Pancreas (tissue), 10 donors: ENCODE measurements at regions not wholly inside any gene's neighbourhood (a gene's known extent, or its start where the extent isn't known, plus 50 kb on each side); places are given as distances from the start of the nearest gene placed in this dataset.

Source experiments
- ATAC-seq, 4 donors: fragments of 200-7000 bp; cut with Tn5 transposase; one replicate each; pipeline versions ENCODE4 v1.8.0 to v1.9.1; 2020; ENCODE audit warnings: mild to moderate bottlenecking in 4 of 4, moderate library complexity in 4 of 4
- DNase-seq, 6 donors: peaks; one replicate each; pipeline ENCODE4 v3.0.0-alpha.2; 2020
- FAIRE-seq: peaks from 2 replicates; lab custom pipeline; 2012; peaks lifted over from hg19 to GRCh38; lab: Jason Lieb, UNC
- H3K27ac ChIP-seq, 4 donors: fragments of 200-600 bp; sonication (generic); 1 replicate in 3 of 4; 2 replicates in 1 of 4; pipeline versions ENCODE4 v1.5.0 to v1.8.0; 2020
- H3K27me3 ChIP-seq, 4 donors: fragments of 200-600 bp; one replicate each; pipeline ENCODE4 v1.8.0; 2021
- H3K36me3 ChIP-seq, 3 donors: fragments of 200-600 bp; sonication (generic) in 1 of 3; one replicate each; pipeline versions ENCODE4 v1.5.0 to v1.8.0; 2020 to 2021
- H3K4me1 ChIP-seq, 3 donors: fragments of 200-600 bp; one replicate each; pipeline ENCODE4 v1.8.0; 2021
- H3K4me3 ChIP-seq, 4 donors: fragments of 200-600 bp; sonication (generic) in 2 of 4; one replicate each; pipeline versions ENCODE4 v1.5.0 to v1.8.0; 2020 to 2021
- H3K9me3 ChIP-seq, 4 donors: fragments of 200-600 bp; one replicate each; pipeline ENCODE4 v1.8.0; 2021
- WGBS, 2 donors: extraction: QIAGEN DNeasy Blood & Tissue Kit; methylation state at CpG; one replicate each; pipeline ENCODE4 v1.1.7; 2013; 5-methylcytosine and 5-hydroxymethylcytosine counted together
- intact Hi-C, 3 donors: fragments of 100-400 bp; cut with DNase I; formaldehyde crosslinking; loops; one replicate each; pipeline versions ENCODE4 v1.11.1 to v1.14.2; 2022
- TF ChIP-seq, protein P1 (sequence below), 4 donors: fragments of 200-600 bp; sonication (generic) in 3 of 4; IDR thresholded peaks; one replicate each; pipeline versions ENCODE4 v1.5.0 to v1.8.0; 2021; ENCODE audit warnings: antibody characterized with exemption in 4 of 4
- donor health status: healthy with polysubstance abuse.
- donor health status: DM: no; HTN: no; CAD: no; lungs with moderate emphysema.
- donor health status: DM: no; HTN: no; CAD: no.
- donor health status: control.
- donor health status: control.
- donor health status: Bipolar disorder and iron deficiency.
- donor health status: DM: yes; HTN: yes; CAD: no.
- donor health status: DM: no; HTN: no; CAD: no.
- donor health status: DM: no; HTN: no; CAD: no.
- donor health status: DM: yes; HTN: yes; CAD: no.

DNA sequence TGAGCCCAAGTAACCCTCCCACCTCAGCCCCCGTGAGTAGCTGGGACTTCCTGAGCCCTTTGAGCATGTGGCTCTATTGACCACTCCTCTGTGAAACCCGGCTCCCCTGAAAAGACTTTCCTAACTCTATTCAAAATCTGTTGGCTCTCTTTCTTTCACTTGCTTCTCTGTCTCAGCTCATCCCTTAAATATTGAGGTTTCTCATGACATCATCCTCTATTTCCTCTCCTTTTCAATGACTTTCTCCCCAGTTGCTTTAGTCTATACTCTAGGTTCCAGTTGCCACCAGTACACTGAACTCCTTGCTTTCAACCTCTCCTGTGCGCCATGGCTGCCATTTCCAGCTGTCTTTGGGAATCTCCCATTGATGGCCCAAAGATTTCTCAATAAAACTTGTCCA lies 79.8 kb upstream of the STK17B start:
- ATAC-seq (no peak), FAIRE-seq (no peak), DNase-seq (no peak)
- Histone ChIP-seq H3K9me3 (no peaks in the 10 kb centered on the region), H3K4me3 (no peak overlapping the region), H3K4me1 (no peaks in the 10 kb centered on the region), H3K36me3 (no peaks in the 10 kb centered on the region), H3K27me3 (no peaks in the 10 kb centered on the region), H3K27ac (no peak overlapping the region)
- TF ChIP-seq, protein P1, sequence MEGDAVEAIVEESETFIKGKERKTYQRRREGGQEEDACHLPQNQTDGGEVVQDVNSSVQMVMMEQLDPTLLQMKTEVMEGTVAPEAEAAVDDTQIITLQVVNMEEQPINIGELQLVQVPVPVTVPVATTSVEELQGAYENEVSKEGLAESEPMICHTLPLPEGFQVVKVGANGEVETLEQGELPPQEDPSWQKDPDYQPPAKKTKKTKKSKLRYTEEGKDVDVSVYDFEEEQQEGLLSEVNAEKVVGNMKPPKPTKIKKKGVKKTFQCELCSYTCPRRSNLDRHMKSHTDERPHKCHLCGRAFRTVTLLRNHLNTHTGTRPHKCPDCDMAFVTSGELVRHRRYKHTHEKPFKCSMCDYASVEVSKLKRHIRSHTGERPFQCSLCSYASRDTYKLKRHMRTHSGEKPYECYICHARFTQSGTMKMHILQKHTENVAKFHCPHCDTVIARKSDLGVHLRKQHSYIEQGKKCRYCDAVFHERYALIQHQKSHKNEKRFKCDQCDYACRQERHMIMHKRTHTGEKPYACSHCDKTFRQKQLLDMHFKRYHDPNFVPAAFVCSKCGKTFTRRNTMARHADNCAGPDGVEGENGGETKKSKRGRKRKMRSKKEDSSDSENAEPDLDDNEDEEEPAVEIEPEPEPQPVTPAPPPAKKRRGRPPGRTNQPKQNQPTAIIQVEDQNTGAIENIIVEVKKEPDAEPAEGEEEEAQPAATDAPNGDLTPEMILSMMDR (IDR thresholded peaks at IDR 0.05) = no peak
- WGBS, 2 donors = 82 to 94% methylated on average over 3 of the region's 3 CpGs
- intact Hi-C loops = no loop called here

DNA sequence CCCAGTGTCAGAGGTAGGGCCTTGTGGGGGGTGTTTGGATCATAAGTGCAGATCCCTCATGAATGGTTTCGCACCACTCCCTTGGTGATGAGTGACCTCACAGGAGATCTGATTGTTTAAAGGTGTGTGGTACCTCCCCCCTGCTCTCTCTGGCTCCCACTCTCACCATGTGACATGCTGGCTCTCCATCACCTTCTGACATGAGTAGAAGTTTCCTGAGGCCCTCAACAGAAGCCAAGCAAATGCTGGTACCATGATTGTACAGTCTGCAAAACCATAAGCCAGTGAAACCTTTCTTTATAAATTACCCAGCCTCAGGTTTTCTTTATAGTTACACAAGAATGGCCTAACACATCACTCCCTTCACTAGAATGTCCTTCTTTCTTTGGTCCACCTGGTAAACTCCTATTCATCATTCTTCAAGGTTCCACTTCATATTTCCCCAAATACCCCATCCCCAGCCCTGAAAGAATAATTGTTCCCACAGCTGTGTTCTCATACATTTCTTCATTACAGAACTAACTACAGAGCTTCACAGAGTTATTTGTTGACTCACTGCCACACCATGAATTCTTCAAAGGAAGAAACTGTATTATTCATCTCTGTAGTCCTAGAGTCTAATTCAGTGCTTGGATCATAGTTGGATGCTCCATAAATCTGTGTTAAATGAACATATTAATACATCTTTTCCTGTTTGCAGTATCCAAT lies 81.2 kb upstream of the STK17B start:
- intact Hi-C loops = no loop called here
- Histone ChIP-seq H3K36me3 (no peaks in the 10 kb centered on the region), H3K4me1 (no peaks in the 10 kb centered on the region), H3K4me3 (no peak overlapping the region), H3K27me3 (no peaks in the 10 kb centered on the region), H3K9me3 (no peaks in the 10 kb centered on the region), H3K27ac (no peak overlapping the region)
- FAIRE-seq (no peak), ATAC-seq (no peak), DNase-seq (no peak)
- WGBS, 2 donors = 89 to 91% methylated on average over 1 of the region's 1 CpG
- TF ChIP-seq, protein P1 (IDR thresholded peaks at IDR 0.05) = no peak

DNA sequence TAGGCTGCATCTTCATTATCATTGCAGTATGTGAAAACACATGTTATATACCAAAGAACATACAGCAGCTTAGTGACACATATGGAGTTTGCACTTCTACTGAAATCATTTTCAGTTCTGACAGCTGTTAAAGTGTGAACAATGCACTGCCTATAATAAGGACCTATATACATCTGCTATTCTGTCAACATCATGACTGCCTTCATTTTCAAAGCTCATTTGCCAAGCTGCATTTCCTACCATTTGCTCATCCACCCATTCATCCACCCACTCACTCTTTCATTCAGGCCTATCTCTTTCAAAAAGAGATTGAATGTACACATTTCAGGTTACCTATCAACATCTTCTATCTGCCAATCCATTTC lies 81.7 kb upstream of the STK17B start:
- no peaks in the 10 kb centered on the region for H3K4me1 ChIP-seq
- no peaks in the 10 kb centered on the region for H3K27me3 ChIP-seq
- no peaks in the 10 kb centered on the region for H3K36me3 ChIP-seq
- H3K4me3 ChIP-seq = no peak overlapping the region
- FAIRE-seq (no peak), DNase-seq (no peak), ATAC-seq (no peak)
- intact Hi-C loops = no loop called here
- no peak overlapping the region for H3K27ac ChIP-seq
- TF ChIP-seq, protein P1 (IDR thresholded peaks at IDR 0.05) = no peak
- no peaks in the 10 kb centered on the region for H3K9me3 ChIP-seq

DNA sequence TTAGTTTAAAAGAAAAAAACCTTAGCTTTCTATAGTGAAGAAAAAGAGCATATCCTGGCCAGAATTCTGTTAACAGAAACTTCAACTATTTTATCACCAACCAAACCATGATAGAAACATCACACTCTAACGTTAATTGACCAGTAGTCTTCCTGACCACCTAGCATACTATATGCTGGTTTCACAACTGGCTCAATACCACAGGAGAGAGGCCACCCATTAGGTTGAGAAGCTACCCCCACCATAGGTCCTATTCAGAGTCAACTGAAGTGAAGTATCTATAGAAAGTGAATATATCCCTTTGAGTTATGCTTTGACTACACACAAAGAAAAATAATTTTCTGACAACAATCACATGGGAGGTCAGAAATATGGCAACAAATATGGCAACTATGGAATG lies 85.2 kb upstream of the STK17B start:
- Histone ChIP-seq H3K36me3 (no peaks in the 10 kb centered on the region), H3K4me3 (no peak overlapping the region), H3K27ac (no peak overlapping the region), H3K9me3 (no peaks in the 10 kb centered on the region), H3K27me3 (no peaks in the 10 kb centered on the region), H3K4me1 (no peaks in the 10 kb centered on the region)
- intact Hi-C loops = no loop called here
- WGBS, 2 donors = 39 to 76% methylated on average over 1 of the region's 1 CpG
- ATAC-seq (no peak), FAIRE-seq (no peak), DNase-seq (no peak)
- TF ChIP-seq, protein P1 (IDR thresholded peaks at IDR 0.05) = no peak

DNA sequence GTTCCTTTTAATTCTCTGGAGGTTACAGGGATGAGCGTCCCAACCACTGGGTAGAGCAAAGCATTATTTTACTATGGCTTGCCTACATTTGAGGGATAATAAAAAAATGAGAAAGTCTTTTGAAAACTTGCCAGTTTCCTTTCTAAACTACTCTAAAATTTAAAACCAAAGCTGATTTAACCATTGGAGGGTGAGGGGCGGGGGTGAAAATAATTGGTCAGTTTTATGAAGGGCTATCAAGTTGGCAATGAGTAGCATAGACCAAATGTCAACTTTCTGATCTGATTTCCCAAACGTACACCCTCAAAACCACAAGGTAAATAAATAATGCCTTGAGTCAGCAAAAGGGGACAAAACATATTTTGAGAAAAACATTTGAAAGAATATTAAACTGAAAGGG lies 85.7 kb upstream of the STK17B start:
- ATAC-seq (no peak), DNase-seq (no peak), FAIRE-seq (no peak)
- Histone ChIP-seq H3K36me3 (no peaks in the 10 kb centered on the region), H3K9me3 (no peaks in the 10 kb centered on the region), H3K27ac (no peak overlapping the region), H3K27me3 (no peaks in the 10 kb centered on the region), H3K4me3 (no peak overlapping the region), H3K4me1 (no peaks in the 10 kb centered on the region)
- TF ChIP-seq, protein P1 (IDR thresholded peaks at IDR 0.05) = no peak
- intact Hi-C loops = no loop called here
- WGBS, 2 donors = 62 to 68% methylated on average over 3 of the region's 3 CpGs
